ENCODE measurements at regions not wholly inside any gene's neighbourhood (a gene's known extent, or its start where the extent isn't known, plus 50 kb on each side); places are given as distances from the start of the nearest gene placed in this dataset.

DNA sequence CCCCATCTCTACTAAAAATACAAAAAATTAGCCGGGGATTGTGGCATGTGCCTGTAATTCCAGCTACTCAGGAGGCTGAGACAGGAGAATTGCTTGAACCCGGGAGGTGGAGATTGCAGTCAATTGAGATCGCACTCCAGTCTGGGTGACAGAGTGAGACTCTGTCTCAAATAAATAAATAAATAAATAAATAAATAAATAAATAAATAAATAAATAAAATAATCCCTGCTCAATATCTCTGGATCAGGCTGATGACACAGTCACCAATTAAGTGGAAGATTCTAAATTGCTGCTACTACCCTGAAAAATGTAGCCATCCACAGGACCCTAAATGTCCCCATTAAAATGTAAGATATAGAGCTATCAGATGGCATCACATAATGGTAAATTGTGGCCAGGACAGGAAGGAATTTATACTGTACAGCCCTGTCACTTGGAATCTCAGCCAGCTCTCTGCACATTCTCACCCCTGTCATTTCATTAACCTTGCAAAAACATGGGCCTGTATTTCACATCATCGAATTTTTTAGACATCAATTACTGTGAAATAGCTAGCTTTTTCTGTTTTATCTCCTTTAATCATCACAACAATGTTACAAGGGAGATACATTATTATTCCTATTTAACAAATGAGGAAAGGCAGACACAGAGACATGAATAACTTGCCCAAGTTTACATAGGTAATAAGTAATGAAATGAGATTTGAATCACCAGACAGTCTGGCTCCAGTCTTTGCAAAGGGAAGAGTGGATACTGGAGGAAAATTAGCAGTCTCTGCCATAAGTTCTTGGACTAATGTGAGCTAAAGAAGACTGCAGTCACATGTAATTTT lies 56.7 kb upstream of the NTPCR start:
- DNase-seq (ENCODE audit: low read depth in 1 of 2, low spot score in 1 of 2) = no peak

DNA sequence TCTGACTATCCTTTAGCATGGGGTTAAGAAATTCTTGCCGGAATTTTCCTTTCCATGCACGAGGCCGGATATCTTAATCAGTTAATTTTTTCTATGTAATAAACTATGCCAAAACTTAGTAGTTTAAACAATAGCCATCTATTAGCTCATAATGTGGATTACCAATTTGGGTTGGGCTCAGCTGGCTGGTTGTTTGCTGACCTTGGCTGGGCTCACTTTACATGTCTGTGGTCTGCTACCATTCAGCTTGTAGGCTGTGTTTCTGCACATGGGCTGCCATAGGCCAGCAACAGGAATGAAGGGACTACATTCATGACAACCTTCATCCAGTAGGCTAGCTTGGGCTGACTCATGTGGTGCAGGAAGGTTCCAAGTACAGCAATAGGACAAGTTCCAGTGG lies 56.0 kb upstream of the NTPCR start:
- TF ChIP-seq POLR2AphosphoS5 (IDR thresholded peaks at IDR 0.05; ENCODE audit: low read depth) = no peak
- TF ChIP-seq, protein P1, sequence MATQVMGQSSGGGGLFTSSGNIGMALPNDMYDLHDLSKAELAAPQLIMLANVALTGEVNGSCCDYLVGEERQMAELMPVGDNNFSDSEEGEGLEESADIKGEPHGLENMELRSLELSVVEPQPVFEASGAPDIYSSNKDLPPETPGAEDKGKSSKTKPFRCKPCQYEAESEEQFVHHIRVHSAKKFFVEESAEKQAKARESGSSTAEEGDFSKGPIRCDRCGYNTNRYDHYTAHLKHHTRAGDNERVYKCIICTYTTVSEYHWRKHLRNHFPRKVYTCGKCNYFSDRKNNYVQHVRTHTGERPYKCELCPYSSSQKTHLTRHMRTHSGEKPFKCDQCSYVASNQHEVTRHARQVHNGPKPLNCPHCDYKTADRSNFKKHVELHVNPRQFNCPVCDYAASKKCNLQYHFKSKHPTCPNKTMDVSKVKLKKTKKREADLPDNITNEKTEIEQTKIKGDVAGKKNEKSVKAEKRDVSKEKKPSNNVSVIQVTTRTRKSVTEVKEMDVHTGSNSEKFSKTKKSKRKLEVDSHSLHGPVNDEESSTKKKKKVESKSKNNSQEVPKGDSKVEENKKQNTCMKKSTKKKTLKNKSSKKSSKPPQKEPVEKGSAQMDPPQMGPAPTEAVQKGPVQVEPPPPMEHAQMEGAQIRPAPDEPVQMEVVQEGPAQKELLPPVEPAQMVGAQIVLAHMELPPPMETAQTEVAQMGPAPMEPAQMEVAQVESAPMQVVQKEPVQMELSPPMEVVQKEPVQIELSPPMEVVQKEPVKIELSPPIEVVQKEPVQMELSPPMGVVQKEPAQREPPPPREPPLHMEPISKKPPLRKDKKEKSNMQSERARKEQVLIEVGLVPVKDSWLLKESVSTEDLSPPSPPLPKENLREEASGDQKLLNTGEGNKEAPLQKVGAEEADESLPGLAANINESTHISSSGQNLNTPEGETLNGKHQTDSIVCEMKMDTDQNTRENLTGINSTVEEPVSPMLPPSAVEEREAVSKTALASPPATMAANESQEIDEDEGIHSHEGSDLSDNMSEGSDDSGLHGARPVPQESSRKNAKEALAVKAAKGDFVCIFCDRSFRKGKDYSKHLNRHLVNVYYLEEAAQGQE (IDR thresholded peaks at IDR 0.05; ENCODE audit: insufficient replicate concordance, low read depth) = no peak
- no peak for TF ChIP-seq GABPA (IDR thresholded peaks at IDR 0.05; ENCODE audit: low read depth)
- TF ChIP-seq SPI1 (IDR thresholded peaks at IDR 0.05; ENCODE audit: borderline replicate concordance, low read depth) = no peak
- TF ChIP-seq, protein P2, sequence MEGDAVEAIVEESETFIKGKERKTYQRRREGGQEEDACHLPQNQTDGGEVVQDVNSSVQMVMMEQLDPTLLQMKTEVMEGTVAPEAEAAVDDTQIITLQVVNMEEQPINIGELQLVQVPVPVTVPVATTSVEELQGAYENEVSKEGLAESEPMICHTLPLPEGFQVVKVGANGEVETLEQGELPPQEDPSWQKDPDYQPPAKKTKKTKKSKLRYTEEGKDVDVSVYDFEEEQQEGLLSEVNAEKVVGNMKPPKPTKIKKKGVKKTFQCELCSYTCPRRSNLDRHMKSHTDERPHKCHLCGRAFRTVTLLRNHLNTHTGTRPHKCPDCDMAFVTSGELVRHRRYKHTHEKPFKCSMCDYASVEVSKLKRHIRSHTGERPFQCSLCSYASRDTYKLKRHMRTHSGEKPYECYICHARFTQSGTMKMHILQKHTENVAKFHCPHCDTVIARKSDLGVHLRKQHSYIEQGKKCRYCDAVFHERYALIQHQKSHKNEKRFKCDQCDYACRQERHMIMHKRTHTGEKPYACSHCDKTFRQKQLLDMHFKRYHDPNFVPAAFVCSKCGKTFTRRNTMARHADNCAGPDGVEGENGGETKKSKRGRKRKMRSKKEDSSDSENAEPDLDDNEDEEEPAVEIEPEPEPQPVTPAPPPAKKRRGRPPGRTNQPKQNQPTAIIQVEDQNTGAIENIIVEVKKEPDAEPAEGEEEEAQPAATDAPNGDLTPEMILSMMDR (IDR thresholded peaks at IDR 0.05; ENCODE audit: insufficient read depth, low read length) = no peak
- Histone ChIP-seq H3K27ac (replicated peaks) (no peak overlapping the region), H3K4me3 (replicated peaks; ENCODE audit: insufficient read depth, low read length) (no peak overlapping the region), H3K27me3 (ENCODE audit: insufficient read depth, poor library complexity, severe bottlenecking) (no peaks in the 10 kb centered on the region)
- no peak for DNase-seq (ENCODE audit: low read depth in 1 of 2, low spot score in 1 of 2)

More for the DNA sequence above, 56.7 kb upstream of the NTPCR start:
- no peak overlapping the region for H3K4me3 ChIP-seq (replicated peaks; ENCODE audit: insufficient read depth, low read length)
- H3K27me3 ChIP-seq (ENCODE audit: insufficient read depth, poor library complexity, severe bottlenecking) = no peaks in the 10 kb centered on the region
- TF ChIP-seq, protein P1 (IDR thresholded peaks at IDR 0.05; ENCODE audit: insufficient replicate concordance, low read depth) = no peak
- no peak for TF ChIP-seq SPI1 (IDR thresholded peaks at IDR 0.05; ENCODE audit: borderline replicate concordance, low read depth)
- no peak for TF ChIP-seq GABPA (IDR thresholded peaks at IDR 0.05; ENCODE audit: low read depth)
- TF ChIP-seq, protein P2 (IDR thresholded peaks at IDR 0.05; ENCODE audit: insufficient read depth, low read length) = no peak
- TF ChIP-seq POLR2AphosphoS5 (IDR thresholded peaks at IDR 0.05; ENCODE audit: low read depth) = no peak
- no peak overlapping the region for H3K27ac ChIP-seq (replicated peaks)

DNA sequence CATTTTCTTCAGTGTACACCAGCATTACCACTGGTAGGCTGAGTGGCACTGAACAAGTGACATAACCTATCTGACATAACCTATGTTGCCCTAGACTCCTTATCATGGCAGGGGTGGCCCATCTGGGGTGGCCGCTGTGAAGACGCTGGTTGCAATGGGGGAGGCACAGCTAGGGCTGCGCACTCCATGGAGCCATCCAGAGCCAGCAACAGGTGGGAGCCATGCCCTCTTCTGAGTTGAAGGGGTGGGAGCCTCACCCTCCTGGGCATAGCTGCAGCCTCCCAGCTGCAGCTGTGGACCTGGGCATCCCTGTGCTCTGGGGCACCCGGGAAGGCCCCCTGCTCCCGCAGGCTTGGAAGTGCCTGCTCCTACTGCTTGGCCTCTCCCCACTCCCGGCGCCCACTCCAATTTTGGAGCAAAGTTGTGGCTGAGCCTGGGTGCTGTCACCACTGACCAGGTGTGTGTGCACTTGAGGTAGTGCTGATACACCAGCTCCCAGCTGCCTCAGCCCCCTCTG lies 52.4 kb upstream of the NTPCR start:
- Histone ChIP-seq H3K27ac (replicated peaks) (no peak overlapping the region), H3K27me3 (ENCODE audit: insufficient read depth, poor library complexity, severe bottlenecking) (no peaks in the 10 kb centered on the region), H3K4me3 (replicated peaks; ENCODE audit: insufficient read depth, low read length) (no peak overlapping the region)
- TF ChIP-seq SPI1 (IDR thresholded peaks at IDR 0.05; ENCODE audit: borderline replicate concordance, low read depth) = no peak
- DNase-seq (ENCODE audit: low read depth in 1 of 2, low spot score in 1 of 2) = no peak

DNA sequence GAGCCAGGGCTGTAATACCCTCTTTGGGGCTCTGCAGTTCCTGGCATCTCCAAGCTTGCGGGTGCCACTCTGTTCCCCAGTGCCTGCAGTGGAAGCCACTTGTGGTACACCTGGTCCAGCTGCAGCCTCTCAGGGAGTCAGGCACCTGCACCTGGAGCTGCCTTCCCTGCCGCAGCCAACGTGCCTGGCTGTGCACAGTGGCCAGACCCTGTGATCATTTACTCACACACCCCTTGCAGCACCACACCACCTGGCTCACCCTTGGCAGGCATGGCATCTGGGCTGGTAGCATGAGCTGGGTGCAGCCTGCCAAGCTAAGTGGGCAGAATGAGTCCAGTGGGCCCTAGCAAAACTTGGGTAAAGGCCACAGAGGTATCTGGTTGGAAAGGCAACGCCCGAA lies 51.1 kb upstream of the NTPCR start:
- DNase-seq (ENCODE audit: low read depth in 1 of 2, low spot score in 1 of 2) = no peak
- no peak overlapping the region for H3K4me3 ChIP-seq (replicated peaks; ENCODE audit: insufficient read depth, low read length)
- no peak overlapping the region for H3K27ac ChIP-seq (replicated peaks)
- no peaks in the 10 kb centered on the region for H3K27me3 ChIP-seq (ENCODE audit: insufficient read depth, poor library complexity, severe bottlenecking)
- TF ChIP-seq POLR2AphosphoS5 (IDR thresholded peaks at IDR 0.05; ENCODE audit: low read depth) = no peak
- TF ChIP-seq GABPA (IDR thresholded peaks at IDR 0.05; ENCODE audit: low read depth) = no peak
- TF ChIP-seq, protein P2 (IDR thresholded peaks at IDR 0.05; ENCODE audit: insufficient read depth, low read length) = no peak
- TF ChIP-seq, protein P1 (IDR thresholded peaks at IDR 0.05; ENCODE audit: insufficient replicate concordance, low read depth) = no peak
- no peak for TF ChIP-seq SPI1 (IDR thresholded peaks at IDR 0.05; ENCODE audit: borderline replicate concordance, low read depth)

Measured in HL-60 (cell line).